Gastroesophageal sphincter (tissue), 3 donors: ENCODE measurements at regions not wholly inside any gene's neighbourhood (a gene's known extent, or its start where the extent isn't known, plus 50 kb on each side); places are given as distances from the start of the nearest gene placed in this dataset.

Source experiments
- EP300 ChIP-seq: sonication (generic); formaldehyde crosslinking; IDR thresholded peaks from one replicate; pipeline ENCODE4 v1.6.1; 2017; ENCODE audit warnings: antibody characterized with exemption, mild to moderate bottlenecking
- POLR2A ChIP-seq, 2 donors: fragments of 450-650 bp; IDR thresholded peaks; one replicate each; pipeline ENCODE4 v1.6.1; 2017; ENCODE audit warnings: antibody characterized with exemption in 2 of 2, mild to moderate bottlenecking in 2 of 2, moderate library complexity in 1 of 2
- POLR2AphosphoS5 ChIP-seq: sonication (generic); formaldehyde crosslinking; IDR thresholded peaks from one replicate; pipeline ENCODE4 v1.6.1; 2017; ENCODE audit warnings: antibody characterized with exemption
- TF ChIP-seq, protein P1 (sequence below), 4 experiments: fragments of 200-600 bp in 2 of 4; fragments of 450-650 bp in 2 of 4; sonication (generic) in 1 of 4; IDR thresholded peaks; one replicate each; pipeline ENCODE4 v1.5.1; 2017 to 2019; ENCODE audit warnings: antibody characterized with exemption in 4 of 4, mild to moderate bottlenecking in 2 of 4, moderate library complexity in 2 of 4

DNA sequence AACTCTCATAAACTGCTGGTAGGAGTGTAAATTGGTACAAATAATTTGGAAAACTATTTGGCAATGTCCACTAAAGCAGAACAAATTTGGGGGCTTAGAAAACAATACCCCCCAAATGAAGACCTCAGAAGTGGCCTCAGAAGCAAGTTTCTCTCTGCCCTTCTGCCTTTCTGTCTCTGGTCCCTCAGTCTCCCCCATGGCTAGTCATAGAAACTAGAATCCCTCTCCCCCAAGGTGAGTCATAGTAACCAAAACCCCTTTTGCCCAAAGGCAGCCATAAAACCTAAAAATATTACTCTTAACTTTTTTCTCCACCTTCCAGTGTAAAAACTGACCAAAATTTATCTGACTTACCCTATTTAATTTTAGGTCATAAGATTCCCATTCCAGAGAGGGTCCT, 350.7 kb upstream of the LRRC3B start:
- TF ChIP-seq, protein P1, sequence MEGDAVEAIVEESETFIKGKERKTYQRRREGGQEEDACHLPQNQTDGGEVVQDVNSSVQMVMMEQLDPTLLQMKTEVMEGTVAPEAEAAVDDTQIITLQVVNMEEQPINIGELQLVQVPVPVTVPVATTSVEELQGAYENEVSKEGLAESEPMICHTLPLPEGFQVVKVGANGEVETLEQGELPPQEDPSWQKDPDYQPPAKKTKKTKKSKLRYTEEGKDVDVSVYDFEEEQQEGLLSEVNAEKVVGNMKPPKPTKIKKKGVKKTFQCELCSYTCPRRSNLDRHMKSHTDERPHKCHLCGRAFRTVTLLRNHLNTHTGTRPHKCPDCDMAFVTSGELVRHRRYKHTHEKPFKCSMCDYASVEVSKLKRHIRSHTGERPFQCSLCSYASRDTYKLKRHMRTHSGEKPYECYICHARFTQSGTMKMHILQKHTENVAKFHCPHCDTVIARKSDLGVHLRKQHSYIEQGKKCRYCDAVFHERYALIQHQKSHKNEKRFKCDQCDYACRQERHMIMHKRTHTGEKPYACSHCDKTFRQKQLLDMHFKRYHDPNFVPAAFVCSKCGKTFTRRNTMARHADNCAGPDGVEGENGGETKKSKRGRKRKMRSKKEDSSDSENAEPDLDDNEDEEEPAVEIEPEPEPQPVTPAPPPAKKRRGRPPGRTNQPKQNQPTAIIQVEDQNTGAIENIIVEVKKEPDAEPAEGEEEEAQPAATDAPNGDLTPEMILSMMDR (IDR thresholded peaks at IDR 0.05), result no peak
- TF ChIP-seq POLR2A (IDR thresholded peaks at IDR 0.05) (no peak), POLR2AphosphoS5 (no peak), EP300 (no peak)
